22Rv1 (cell line): ENCODE measurements at regions not wholly inside any gene's neighbourhood (a gene's known extent, or its start where the extent isn't known, plus 50 kb on each side); places are given as distances from the start of the nearest gene placed in this dataset.

Experiments used
- ZFX ChIP-seq: fragments of 450-650 bp; IDR thresholded peaks from 2 replicates; pipeline ENCODE4 v1.6.1; 2017; ENCODE audit warnings: antibody characterized with exemption, borderline replicate concordance
- TF ChIP-seq, protein P1 (sequence below): fragments of 450-650 bp; IDR thresholded peaks from 2 replicates; pipeline ENCODE4 v1.5.1; 2017; ENCODE audit warnings: mild to moderate bottlenecking

DNA sequence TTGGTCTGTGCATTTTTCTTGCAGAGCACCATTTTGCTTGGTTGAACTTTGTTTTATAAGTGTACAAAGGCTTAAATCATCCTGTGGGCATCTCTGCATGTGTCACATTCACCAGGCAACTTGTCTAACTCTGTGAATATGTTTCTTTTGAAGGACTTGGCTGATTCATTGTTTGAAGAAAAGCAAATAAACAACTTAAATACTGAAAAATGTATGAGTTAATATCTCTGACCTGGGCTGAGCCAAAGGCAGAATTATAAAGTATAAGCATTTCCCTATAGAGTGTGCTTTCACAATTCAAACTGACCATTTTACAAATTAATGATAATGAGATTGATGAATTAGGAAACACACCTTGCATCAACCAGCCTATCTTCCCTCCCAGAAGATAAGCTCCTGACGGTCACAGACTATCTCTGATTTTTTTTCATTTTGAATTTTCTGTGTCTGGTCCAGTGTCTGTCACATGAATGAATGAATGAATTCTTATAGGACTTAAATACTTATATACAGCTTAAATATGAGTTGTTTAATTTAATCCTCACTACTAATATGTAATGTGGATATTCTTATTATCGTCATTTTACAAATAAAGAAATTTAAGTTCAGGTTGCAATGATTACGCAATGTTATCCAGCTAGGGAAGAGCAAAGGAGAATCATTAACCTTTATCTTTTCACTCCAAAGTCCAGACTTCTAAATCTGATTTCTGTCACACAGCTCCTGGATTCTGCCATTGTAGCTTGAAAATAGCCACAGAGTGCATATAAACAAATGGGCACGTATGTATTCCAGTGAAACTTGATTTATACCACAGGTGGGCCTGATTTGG, 182.0 kb upstream of the PHYHIPL start:
- TF ChIP-seq, protein P1, sequence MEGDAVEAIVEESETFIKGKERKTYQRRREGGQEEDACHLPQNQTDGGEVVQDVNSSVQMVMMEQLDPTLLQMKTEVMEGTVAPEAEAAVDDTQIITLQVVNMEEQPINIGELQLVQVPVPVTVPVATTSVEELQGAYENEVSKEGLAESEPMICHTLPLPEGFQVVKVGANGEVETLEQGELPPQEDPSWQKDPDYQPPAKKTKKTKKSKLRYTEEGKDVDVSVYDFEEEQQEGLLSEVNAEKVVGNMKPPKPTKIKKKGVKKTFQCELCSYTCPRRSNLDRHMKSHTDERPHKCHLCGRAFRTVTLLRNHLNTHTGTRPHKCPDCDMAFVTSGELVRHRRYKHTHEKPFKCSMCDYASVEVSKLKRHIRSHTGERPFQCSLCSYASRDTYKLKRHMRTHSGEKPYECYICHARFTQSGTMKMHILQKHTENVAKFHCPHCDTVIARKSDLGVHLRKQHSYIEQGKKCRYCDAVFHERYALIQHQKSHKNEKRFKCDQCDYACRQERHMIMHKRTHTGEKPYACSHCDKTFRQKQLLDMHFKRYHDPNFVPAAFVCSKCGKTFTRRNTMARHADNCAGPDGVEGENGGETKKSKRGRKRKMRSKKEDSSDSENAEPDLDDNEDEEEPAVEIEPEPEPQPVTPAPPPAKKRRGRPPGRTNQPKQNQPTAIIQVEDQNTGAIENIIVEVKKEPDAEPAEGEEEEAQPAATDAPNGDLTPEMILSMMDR: no peak
- no peak for TF ChIP-seq ZFX
